ENCODE measurements at regions not wholly inside any gene's neighbourhood (a gene's known extent, or its start where the extent isn't known, plus 50 kb on each side); places are given as distances from the start of the nearest gene placed in this dataset.

DNA sequence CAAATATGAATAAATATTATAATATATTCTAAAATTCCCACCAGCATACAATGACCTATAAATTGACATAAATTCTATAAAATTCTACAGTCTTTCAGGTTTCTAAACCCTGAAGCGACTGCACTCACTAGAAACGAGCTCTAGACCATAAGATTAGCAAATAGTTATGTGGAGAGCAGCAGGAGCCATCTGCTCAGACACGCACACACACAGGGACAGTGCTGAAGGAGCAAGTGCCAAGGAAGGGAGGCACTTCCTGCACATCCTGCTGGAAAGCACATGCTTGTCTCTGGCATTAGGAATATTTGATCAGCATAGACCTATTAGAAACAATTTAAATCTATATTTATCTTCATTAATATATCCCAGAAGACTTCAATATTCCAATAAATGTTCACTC lies 713.9 kb upstream of the CDH2 start:
- no peaks in the 10 kb centered on the region for H3K27me3 ChIP-seq
- H3K27me3 Mint-ChIP-seq (ENCODE audit: insufficient read depth, low read depth): no peaks in the 10 kb centered on the region
- no peak overlapping the region for H3K4me3 ChIP-seq
- H3K9me3 Mint-ChIP-seq: peaks cover 7% of the 10 kb centered on the region
- H3K4me3 Mint-ChIP-seq: no peak overlapping the region
- H3F3A ChIP-seq (ENCODE audit: low read depth): no peaks in the 10 kb centered on the region
- TF ChIP-seq EZH2phosphoT487 (IDR thresholded peaks at IDR 0.05) (no peak), EZH2 (IDR thresholded peaks at IDR 0.05) (no peak)
- TF ChIP-seq, protein P1, sequence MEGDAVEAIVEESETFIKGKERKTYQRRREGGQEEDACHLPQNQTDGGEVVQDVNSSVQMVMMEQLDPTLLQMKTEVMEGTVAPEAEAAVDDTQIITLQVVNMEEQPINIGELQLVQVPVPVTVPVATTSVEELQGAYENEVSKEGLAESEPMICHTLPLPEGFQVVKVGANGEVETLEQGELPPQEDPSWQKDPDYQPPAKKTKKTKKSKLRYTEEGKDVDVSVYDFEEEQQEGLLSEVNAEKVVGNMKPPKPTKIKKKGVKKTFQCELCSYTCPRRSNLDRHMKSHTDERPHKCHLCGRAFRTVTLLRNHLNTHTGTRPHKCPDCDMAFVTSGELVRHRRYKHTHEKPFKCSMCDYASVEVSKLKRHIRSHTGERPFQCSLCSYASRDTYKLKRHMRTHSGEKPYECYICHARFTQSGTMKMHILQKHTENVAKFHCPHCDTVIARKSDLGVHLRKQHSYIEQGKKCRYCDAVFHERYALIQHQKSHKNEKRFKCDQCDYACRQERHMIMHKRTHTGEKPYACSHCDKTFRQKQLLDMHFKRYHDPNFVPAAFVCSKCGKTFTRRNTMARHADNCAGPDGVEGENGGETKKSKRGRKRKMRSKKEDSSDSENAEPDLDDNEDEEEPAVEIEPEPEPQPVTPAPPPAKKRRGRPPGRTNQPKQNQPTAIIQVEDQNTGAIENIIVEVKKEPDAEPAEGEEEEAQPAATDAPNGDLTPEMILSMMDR (IDR thresholded peaks at IDR 0.05): no peak
- no peaks in the 10 kb centered on the region for H3K9me3 ChIP-seq (ENCODE audit: low read depth)
- H3K9ac ChIP-seq: no peak overlapping the region
- H3K79me2 ChIP-seq (ENCODE audit: low read depth): no peaks in the 10 kb centered on the region
- no peak overlapping the region for H3K27ac ChIP-seq
- H3K36me3 Mint-ChIP-seq: no peaks in the 10 kb centered on the region
- no peaks in the 10 kb centered on the region for H3K4me1 ChIP-seq
- H3K4me2 ChIP-seq: no peak overlapping the region
- H3K27ac Mint-ChIP-seq: no peak overlapping the region
- no peak for DNase-seq (ENCODE audit: low spot score)
- H2AFZ ChIP-seq (replicated peaks): no peak overlapping the region
- no peaks in the 10 kb centered on the region for H3K36me3 ChIP-seq
- no peaks in the 10 kb centered on the region for H3K4me1 Mint-ChIP-seq
- H4K20me1 ChIP-seq (ENCODE audit: low read depth): no peaks in the 10 kb centered on the region

DNA sequence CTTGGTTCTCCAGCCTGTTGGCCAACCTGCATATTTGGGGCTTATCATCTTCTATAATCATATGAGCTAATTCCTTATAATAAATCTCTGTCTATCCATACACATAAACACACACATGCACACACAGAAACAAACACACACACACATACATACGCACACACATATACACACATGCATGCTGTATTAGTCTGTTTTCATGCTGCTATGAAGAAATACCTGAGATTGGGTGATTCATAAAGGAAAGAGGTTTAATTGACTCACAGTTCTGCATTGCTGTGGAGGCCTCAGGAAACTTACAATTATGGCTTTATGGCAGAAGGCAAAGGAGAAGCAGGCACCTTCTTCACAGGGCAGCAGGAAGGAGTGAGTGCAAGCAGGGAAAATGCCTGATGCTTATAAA lies 707.4 kb upstream of the CDH2 start:
- H3K27ac Mint-ChIP-seq: no peak overlapping the region
- Histone ChIP-seq H3K4me2 (no peak overlapping the region), H3K9ac (no peak overlapping the region), H3K9me3 (ENCODE audit: low read depth) (no peaks in the 10 kb centered on the region), H4K20me1 (ENCODE audit: low read depth) (no peaks in the 10 kb centered on the region), H2AFZ (replicated peaks) (no peak overlapping the region), H3K27ac (no peak overlapping the region), H3F3A (ENCODE audit: low read depth) (no peaks in the 10 kb centered on the region), H3K4me3 (no peak overlapping the region), H3K4me1 (no peaks in the 10 kb centered on the region), H3K79me2 (ENCODE audit: low read depth) (no peaks in the 10 kb centered on the region), H3K36me3 (no peaks in the 10 kb centered on the region), H3K27me3 (no peaks in the 10 kb centered on the region)
- H3K4me1 Mint-ChIP-seq: no peaks in the 10 kb centered on the region
- DNase-seq (ENCODE audit: low spot score): no peak
- H3K27me3 Mint-ChIP-seq (ENCODE audit: insufficient read depth, low read depth): no peaks in the 10 kb centered on the region
- H3K4me3 Mint-ChIP-seq: no peak overlapping the region
- no peaks in the 10 kb centered on the region for H3K36me3 Mint-ChIP-seq
- H3K9me3 Mint-ChIP-seq: no peaks in the 10 kb centered on the region
- TF ChIP-seq EZH2 (IDR thresholded peaks at IDR 0.05) (no peak), EZH2phosphoT487 (IDR thresholded peaks at IDR 0.05) (no peak)
- TF ChIP-seq, protein P1 (IDR thresholded peaks at IDR 0.05): no peak

DNA sequence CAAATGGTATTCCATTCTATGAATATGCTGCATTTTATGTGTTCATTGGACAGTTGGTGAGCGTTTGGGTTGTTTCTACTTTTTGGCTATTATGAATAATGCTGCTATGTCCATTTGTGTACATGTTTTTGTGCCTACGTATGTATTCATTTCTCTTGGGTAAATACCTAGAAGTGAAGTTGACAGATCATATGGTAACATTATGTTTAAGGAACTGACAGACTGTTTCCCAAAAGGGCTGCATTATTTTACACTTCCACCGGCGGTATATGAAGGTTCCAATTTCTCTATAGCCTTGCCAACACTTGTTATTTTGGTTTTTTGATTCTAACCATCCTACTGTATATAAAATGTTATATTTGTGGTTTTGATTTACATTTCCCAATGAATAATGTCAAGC lies 703.9 kb upstream of the CDH2 start:
- Histone ChIP-seq H2AFZ (replicated peaks) (no peak overlapping the region), H3K9me3 (ENCODE audit: low read depth) (no peaks in the 10 kb centered on the region), H3K4me2 (no peak overlapping the region), H4K20me1 (ENCODE audit: low read depth) (no peaks in the 10 kb centered on the region), H3K4me3 (no peak overlapping the region), H3F3A (ENCODE audit: low read depth) (no peaks in the 10 kb centered on the region), H3K79me2 (ENCODE audit: low read depth) (no peaks in the 10 kb centered on the region), H3K27ac (no peak overlapping the region), H3K36me3 (no peaks in the 10 kb centered on the region), H3K9ac (no peak overlapping the region), H3K27me3 (no peaks in the 10 kb centered on the region), H3K4me1 (no peaks in the 10 kb centered on the region)
- no peaks in the 10 kb centered on the region for H3K27me3 Mint-ChIP-seq (ENCODE audit: insufficient read depth, low read depth)
- no peak overlapping the region for H3K27ac Mint-ChIP-seq
- no peaks in the 10 kb centered on the region for H3K9me3 Mint-ChIP-seq
- TF ChIP-seq EZH2 (IDR thresholded peaks at IDR 0.05) (no peak), EZH2phosphoT487 (IDR thresholded peaks at IDR 0.05) (no peak)
- TF ChIP-seq, protein P1 (IDR thresholded peaks at IDR 0.05): no peak
- H3K36me3 Mint-ChIP-seq: no peaks in the 10 kb centered on the region
- no peak for DNase-seq (ENCODE audit: low spot score)
- H3K4me3 Mint-ChIP-seq: no peak overlapping the region
- no peaks in the 10 kb centered on the region for H3K4me1 Mint-ChIP-seq

DNA sequence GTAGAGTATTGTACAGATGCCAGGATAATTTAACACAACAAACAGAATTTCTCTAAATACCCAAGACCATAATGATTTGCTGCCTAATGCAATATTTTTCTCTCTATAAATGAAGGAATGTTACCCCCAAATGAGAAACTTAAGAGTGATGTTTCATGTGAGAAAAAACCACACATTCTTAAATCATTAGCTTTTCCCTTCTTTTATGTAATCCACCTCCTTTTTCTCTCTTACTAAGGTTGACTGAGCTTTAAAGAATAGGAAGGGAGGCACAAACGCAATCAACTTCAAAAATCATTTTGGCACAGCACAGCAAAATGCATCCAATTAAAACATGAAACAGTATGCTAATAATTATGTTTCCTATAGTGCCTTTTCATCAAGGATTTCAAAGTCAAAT lies 698.1 kb upstream of the CDH2 start:
- Mint-ChIP-seq H3K36me3 (no peaks in the 10 kb centered on the region), H3K27me3 (ENCODE audit: insufficient read depth, low read depth) (no peaks in the 10 kb centered on the region), H3K4me3 (no peak overlapping the region)

More for the DNA sequence above, 698.1 kb upstream of the CDH2 start:
- Histone ChIP-seq H4K20me1 (ENCODE audit: low read depth) (no peaks in the 10 kb centered on the region), H3K27me3 (no peaks in the 10 kb centered on the region), H3K9me3 (ENCODE audit: low read depth) (no peaks in the 10 kb centered on the region), H3K4me2 (no peak overlapping the region), H3K4me3 (no peak overlapping the region), H3K4me1 (peaks cover 4% of the 10 kb centered on the region), H3K27ac (no peak overlapping the region), H3K9ac (no peak overlapping the region), H3K36me3 (no peaks in the 10 kb centered on the region), H3K79me2 (ENCODE audit: low read depth) (no peaks in the 10 kb centered on the region), H2AFZ (replicated peaks) (peak overlapping the region; percentile 6), H3F3A (ENCODE audit: low read depth) (no peaks in the 10 kb centered on the region)
- Mint-ChIP-seq H3K4me1 (peaks cover 15% of the 10 kb centered on the region), H3K9me3 (no peaks in the 10 kb centered on the region), H3K27ac (no peak overlapping the region)
- TF ChIP-seq EZH2phosphoT487 (IDR thresholded peaks at IDR 0.05): no peak
- TF ChIP-seq, protein P1 (IDR thresholded peaks at IDR 0.05): no peak
- no peak for TF ChIP-seq EZH2 (IDR thresholded peaks at IDR 0.05)
- no peak for DNase-seq (ENCODE audit: low spot score)
